GM10266 (cell line): ENCODE measurements at regions not wholly inside any gene's neighbourhood (a gene's known extent, or its start where the extent isn't known, plus 50 kb on each side); places are given as distances from the start of the nearest gene placed in this dataset.

Experiments
- DNase-seq: peaks from one replicate; pipeline ENCODE4 v3.0.0; 2012; ENCODE audit errors: extremely low spot score
- CTCF ChIP-seq: IDR thresholded peaks from 2 replicates; pipeline ENCODE4 v1.5.1; 2012; ENCODE audit warnings: mild to moderate bottlenecking, low read depth; ENCODE audit not compliant: control insufficient read depth, insufficient read depth; ENCODE audit errors: missing control alignments

- no peak for DNase-seq
- TF ChIP-seq CTCF, result no peak
These were observed 163.5 kb downstream of the CDH19 start for GRCh38 chr18:66440433-66440832.

DNA sequence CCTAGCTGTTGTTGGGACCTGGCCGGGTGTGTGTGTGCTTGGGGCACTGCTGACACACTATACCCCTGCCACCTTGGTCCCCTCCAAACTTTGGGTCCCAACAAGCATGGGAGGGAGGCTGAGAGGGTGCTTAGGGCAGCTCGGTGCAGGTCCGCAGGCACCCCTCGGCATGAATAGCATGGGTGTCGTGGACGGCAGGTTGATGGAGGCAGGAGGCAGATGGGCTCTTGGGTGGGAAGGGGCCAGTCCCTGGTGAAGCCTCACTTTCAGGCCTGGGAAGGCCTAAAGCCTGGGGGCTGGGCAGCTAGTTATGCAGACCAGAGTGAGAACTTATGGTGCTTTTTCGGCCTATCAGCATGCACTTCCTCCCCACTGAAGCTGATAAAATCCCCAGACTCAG, 164.2 kb downstream of the CDH19 start:
- no peak for TF ChIP-seq CTCF
- DNase-seq, result no peak

- DNase-seq, result no peak
- no peak for TF ChIP-seq CTCF
These were observed 165.0 kb downstream of the CDH19 start for GRCh38 chr18:66438711-66439536.

DNA sequence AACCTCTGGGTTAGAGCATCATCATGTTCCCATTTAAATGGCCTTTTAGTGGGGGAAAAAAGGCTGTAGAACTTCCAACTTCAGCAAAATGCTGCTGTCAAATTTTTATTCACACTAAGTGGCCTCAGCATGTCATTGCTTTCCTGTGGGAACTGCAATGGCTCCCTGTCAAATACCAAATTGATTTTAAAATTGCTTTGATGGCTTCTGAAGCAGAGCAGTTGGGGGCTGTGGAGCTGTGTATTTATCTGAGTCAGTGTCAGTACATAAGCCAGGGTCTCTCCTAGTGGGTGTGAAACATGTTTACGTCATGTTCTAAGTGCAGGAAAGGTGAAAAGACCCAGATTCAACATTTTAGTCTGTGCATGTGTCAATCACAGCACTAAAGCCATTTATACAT, 171.3 kb downstream of the CDH19 start:
- DNase-seq, result no peak

GRCh38 chr18:66428795-66429194, 175.1 kb downstream of the CDH19 start:
- DNase-seq, result no peak
- TF ChIP-seq CTCF, result no peak

More for the DNA sequence above, 171.3 kb downstream of the CDH19 start:
- TF ChIP-seq CTCF, result no peak

- DNase-seq, result no peak
- no peak for TF ChIP-seq CTCF
These were observed 184.5 kb downstream of the CDH19 start for GRCh38 chr18:66419400-66419799.

GRCh38 chr18:66410692-66411091, 193.2 kb downstream of the CDH19 start:
- no peak for TF ChIP-seq CTCF
- DNase-seq, result no peak
